Lower leg skin (tissue), 3 donors: ENCODE measurements at regions not wholly inside any gene's neighbourhood (a gene's known extent, or its start where the extent isn't known, plus 50 kb on each side); places are given as distances from the start of the nearest gene placed in this dataset.

Source experiments
- POLR2A ChIP-seq, 2 donors: fragments of 450-650 bp; IDR thresholded peaks; one replicate each; pipeline ENCODE4 v1.6.1; 2016 to 2017; ENCODE audit warnings: antibody characterized with exemption in 2 of 2, mild to moderate bottlenecking in 1 of 2, moderate library complexity in 1 of 2
- TF ChIP-seq, protein P1 (sequence below), 3 donors: fragments of 450-650 bp; IDR thresholded peaks; one replicate each; pipeline ENCODE4 v1.5.1; 2016; ENCODE audit warnings: antibody characterized with exemption in 3 of 3, mild to moderate bottlenecking in 3 of 3, moderate library complexity in 2 of 3

DNA sequence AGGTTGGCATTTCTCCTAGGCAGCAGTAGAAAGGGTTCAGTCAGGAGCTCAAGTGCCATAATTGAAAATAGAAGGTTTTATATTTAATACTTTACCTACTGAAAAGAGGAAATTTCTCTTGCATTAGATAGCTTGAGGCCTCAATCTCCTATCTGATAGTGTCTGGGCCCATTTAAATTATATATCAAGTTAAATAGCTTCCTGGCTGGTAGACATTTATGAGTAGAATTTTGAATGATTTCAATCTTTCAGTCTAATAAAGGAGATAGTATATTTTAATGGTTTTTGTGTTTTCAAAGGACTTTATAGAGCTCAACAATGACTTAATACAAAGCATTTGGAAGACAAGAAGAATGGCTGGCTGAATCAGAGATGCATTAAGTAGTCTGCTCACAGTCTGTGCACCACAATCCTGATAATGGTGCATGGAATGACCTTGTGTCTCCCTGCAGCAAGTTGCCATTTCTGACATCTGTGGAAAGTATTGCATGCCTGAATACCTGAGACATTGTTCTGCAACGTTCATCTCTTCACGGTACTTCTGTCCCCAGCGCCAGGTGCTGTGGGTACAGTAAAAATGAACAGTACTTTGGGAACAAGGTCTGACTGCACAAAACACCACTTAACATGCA is 974.1 kb downstream of the TMTC2 start:
- TF ChIP-seq POLR2A (IDR thresholded peaks at IDR 0.05): no peak
- TF ChIP-seq, protein P1, sequence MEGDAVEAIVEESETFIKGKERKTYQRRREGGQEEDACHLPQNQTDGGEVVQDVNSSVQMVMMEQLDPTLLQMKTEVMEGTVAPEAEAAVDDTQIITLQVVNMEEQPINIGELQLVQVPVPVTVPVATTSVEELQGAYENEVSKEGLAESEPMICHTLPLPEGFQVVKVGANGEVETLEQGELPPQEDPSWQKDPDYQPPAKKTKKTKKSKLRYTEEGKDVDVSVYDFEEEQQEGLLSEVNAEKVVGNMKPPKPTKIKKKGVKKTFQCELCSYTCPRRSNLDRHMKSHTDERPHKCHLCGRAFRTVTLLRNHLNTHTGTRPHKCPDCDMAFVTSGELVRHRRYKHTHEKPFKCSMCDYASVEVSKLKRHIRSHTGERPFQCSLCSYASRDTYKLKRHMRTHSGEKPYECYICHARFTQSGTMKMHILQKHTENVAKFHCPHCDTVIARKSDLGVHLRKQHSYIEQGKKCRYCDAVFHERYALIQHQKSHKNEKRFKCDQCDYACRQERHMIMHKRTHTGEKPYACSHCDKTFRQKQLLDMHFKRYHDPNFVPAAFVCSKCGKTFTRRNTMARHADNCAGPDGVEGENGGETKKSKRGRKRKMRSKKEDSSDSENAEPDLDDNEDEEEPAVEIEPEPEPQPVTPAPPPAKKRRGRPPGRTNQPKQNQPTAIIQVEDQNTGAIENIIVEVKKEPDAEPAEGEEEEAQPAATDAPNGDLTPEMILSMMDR (IDR thresholded peaks at IDR 0.05): no peak
